Heart left ventricle (tissue), 16 donors: ENCODE measurements at regions not wholly inside any gene's neighbourhood (a gene's known extent, or its start where the extent isn't known, plus 50 kb on each side); places are given as distances from the start of the nearest gene placed in this dataset.
A peak's percentile ranks its signal among the peaks of the same experiment; 100 is the strongest.

ENCODE experiments used
- ATAC-seq, 4 donors: fragments of 200-7000 bp; cut with Tn5 transposase; one replicate each; pipeline ENCODE4 v1.9.1; 2020 to 2022; ENCODE audit warnings: moderate library complexity in 4 of 4, mild to moderate bottlenecking in 3 of 4, moderate number of reproducible peaks in 1 of 4
- DNase-seq, 5 donors: peaks; one replicate each; pipeline ENCODE4 v3.0.0-alpha.2; 2020
- H3K27ac ChIP-seq, 12 donors: fragments of 200-600 bp; sonication (generic) in 4 of 12; one replicate each; pipeline versions ENCODE4 v1.5.0 to v1.8.0; 2016 to 2022; ENCODE audit warnings: mild to moderate bottlenecking in 2 of 12
- H3K27me3 ChIP-seq, 9 donors: fragments of 200-600 bp; sonication (generic) in 2 of 9; one replicate each; pipeline versions ENCODE4 v1.5.1 to v1.8.0; 2016 to 2022; ENCODE audit warnings: mild to moderate bottlenecking in 3 of 9
- H3K36me3 ChIP-seq, 9 donors: fragments of 200-600 bp; sonication (generic) in 2 of 9; one replicate each; pipeline versions ENCODE4 v1.5.0 to v1.8.0; 2018 to 2022; ENCODE audit warnings: mild to moderate bottlenecking in 2 of 9
- H3K4me1 ChIP-seq, 12 donors: fragments of 200-600 bp; sonication (generic) in 4 of 12; one replicate each; pipeline versions ENCODE4 v1.5.0 to v1.8.0; 2016 to 2022; ENCODE audit warnings: mild to moderate bottlenecking in 3 of 12
- H3K4me3 ChIP-seq, 12 donors: fragments of 200-600 bp; sonication (generic) in 4 of 12; one replicate each; pipeline versions ENCODE4 v1.5.0 to v1.8.0; 2017 to 2022; ENCODE audit warnings: mild to moderate bottlenecking in 9 of 12, moderate library complexity in 4 of 12
- H3K9me3 ChIP-seq, 12 donors: fragments of 200-600 bp; sonication (generic) in 4 of 12; one replicate each; pipeline versions ENCODE4 v1.5.0 to v1.8.0; 2016 to 2022; ENCODE audit warnings: mild to moderate bottlenecking in 1 of 12
- POLR2A ChIP-seq, 2 donors: fragments of 450-650 bp; IDR thresholded peaks; one replicate each; pipeline ENCODE4 v1.6.1; 2017; ENCODE audit warnings: antibody characterized with exemption in 2 of 2, mild to moderate bottlenecking in 2 of 2, moderate library complexity in 2 of 2
- WGBS, 4 donors: extraction: QIAGEN DNeasy Blood & Tissue Kit in 2 of 4; methylation state at CpG; one replicate each; pipeline versions ENCODE4 v1.1.5 to v1.1.7; 2013 to 2018; 5-methylcytosine and 5-hydroxymethylcytosine counted together
- intact Hi-C, 10 donors: fragments of 100-400 bp; cut with DNase I; formaldehyde crosslinking; loops; one replicate each; pipeline versions ENCODE4 v1.11.1 to v1.14.2; 2022
- TF ChIP-seq, protein P1 (sequence below), 12 donors: fragments of 200-600 bp; sonication (generic) in 4 of 12; IDR thresholded peaks; one replicate each; pipeline versions ENCODE4 v1.5.0 to v1.8.0; 2018 to 2022; ENCODE audit warnings: antibody characterized with exemption in 12 of 12, mild to moderate bottlenecking in 5 of 12
- donor health status: ischemic (EF 13 %, LVEDD 7.1; RV severe dilation, severe dysfunction).
- donor health status: healthy with polysubstance abuse.
- donor health status: DM: no; HTN: yes; CAD: no.
- donor health status: DM: no; HTN: no; CAD: no.
- donor health status: ischemic (EF 25% LVEDD 6.9; RV normal size, moderate dysfunction).
- donor health status: ischemic (EF 25% LVEDD 5.7; RV mildly dilated, moderate dysfunction).
- donor health status: healthy.
- donor health status: DM: yes; HTN: yes; CAD: no.
- donor health status: ischemic (EF 35%, LVEDD 5.7; RV mildly dilated, moderate dysfunction).
- donor health status: nonischemic (EF 11% LVEDD 7.7; RV severe dilation, severe dysfunction).
- donor health status: DM: yes; HTN: yes; CAD: no.
- donor health status: PGD.
- donor health status: ischemic (EF 29% LVEDD 5.4; RV normal size, mild dysfunction).
- donor health status: nonischemic (EF 23%, LVEDD 6.1; RV moderate dilation, normal function).

DNA sequence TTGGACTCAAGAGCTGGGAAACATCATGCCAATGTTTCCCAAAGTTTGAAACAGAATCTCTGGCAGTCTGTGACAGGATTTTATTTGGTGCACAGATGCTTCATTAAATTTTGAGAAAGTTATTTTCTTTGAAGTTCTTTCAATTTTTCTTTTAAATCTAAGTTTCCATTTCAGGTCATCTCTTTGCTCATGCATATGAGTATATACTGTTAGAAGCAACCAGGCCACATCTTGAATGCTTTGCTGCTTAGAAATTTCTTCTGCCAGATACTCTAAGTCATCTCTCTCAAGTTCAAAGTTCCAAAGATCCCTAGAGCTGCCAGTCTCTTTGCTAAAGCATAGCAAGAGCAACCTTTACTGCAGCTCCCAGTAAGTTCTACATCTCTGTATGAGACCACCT lies 59.1 kb upstream of the CCDC28A start:
- H3K27ac ChIP-seq, result no peak overlapping the region
- intact Hi-C loops, result no loop called here
- no peak overlapping the region for H3K4me3 ChIP-seq
- TF ChIP-seq POLR2A (IDR thresholded peaks at IDR 0.05), result no peak
- TF ChIP-seq, protein P1, sequence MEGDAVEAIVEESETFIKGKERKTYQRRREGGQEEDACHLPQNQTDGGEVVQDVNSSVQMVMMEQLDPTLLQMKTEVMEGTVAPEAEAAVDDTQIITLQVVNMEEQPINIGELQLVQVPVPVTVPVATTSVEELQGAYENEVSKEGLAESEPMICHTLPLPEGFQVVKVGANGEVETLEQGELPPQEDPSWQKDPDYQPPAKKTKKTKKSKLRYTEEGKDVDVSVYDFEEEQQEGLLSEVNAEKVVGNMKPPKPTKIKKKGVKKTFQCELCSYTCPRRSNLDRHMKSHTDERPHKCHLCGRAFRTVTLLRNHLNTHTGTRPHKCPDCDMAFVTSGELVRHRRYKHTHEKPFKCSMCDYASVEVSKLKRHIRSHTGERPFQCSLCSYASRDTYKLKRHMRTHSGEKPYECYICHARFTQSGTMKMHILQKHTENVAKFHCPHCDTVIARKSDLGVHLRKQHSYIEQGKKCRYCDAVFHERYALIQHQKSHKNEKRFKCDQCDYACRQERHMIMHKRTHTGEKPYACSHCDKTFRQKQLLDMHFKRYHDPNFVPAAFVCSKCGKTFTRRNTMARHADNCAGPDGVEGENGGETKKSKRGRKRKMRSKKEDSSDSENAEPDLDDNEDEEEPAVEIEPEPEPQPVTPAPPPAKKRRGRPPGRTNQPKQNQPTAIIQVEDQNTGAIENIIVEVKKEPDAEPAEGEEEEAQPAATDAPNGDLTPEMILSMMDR (IDR thresholded peaks at IDR 0.05), result no peak
- H3K27me3 ChIP-seq, result no peaks in the 10 kb centered on the region
- peaks cover 0 to 5% (median under 1%) of the 10 kb centered on the region in 12 donors for H3K4me1 ChIP-seq
- DNase-seq, result no peak
- no peaks in the 10 kb centered on the region for H3K36me3 ChIP-seq
- H3K9me3 ChIP-seq, result peaks cover 0 to 23% (median 6%) of the 10 kb centered on the region in 12 donors
- ATAC-seq, result no peak

DNA sequence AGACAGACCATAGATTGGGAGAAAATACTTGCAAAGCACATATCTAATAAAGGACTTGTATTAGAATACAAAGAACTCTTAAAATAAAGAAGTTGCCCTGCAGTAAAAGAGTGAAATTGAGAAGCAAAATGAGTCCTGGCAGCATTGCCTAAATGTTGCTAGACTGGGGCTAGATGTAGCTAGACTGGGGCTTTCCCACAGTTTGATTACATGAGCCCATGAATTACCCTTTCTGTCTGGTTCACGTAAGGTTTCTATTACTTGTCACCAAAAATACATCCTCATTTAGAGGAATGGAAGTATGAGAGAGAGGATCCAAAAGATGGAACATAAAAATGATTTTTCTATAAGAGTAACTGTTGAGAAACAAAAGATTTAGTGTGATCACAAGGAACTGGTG lies 57.6 kb upstream of the CCDC28A start:
- no peak for ATAC-seq
- Histone ChIP-seq H3K4me1 (peaks cover 0 to 9% (median 1%) of the 10 kb centered on the region in 12 donors), H3K27me3 (no peaks in the 10 kb centered on the region), H3K36me3 (no peaks in the 10 kb centered on the region), H3K9me3 (peaks cover 0 to 23% (median 6%) of the 10 kb centered on the region in 12 donors), H3K27ac (no peak overlapping the region), H3K4me3 (no peak overlapping the region)
- intact Hi-C loops, result no loop called here
- DNase-seq, result no peak
- TF ChIP-seq, protein P1 (IDR thresholded peaks at IDR 0.05), result no peak
- TF ChIP-seq POLR2A (IDR thresholded peaks at IDR 0.05), result no peak
- 84 to 94% (median 86%) methylated on average over 1 of the region's 1 CpG for WGBS, 4 donors

DNA sequence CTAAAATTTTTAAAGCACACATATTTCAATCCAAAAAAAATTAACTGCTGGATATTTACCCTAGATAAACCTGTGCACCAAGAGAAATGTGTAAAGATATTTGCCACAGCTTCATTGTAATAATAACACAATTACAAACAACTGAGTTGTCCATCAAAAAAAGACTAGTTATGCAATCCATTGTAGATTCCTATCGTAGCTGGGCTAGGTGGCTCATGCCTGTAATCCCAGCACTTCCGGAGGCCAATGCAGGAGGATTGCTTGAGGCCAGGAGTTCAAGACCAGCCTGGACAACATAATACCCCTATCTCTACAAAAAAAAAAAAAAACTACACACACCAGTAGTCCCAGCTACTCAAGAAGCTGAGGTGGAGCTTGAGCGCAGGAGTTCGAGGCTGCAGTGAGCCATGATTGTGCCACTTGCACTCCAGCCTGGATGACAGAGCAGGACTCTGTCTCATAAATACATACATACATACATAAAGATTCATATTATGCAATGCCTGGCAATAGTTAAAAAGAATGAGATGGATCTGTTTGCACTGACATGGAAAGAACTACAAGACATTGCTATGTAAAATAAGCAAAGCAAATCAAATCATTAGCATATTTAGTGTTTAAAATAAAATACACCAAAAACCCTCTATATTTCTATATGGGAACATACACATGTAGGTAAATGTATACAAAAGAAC lies 56.5 kb upstream of the CCDC28A start:
- ATAC-seq (no peak), DNase-seq (no peak)
- no peak overlapping the region for H3K27ac ChIP-seq
- H3K4me3 ChIP-seq, result no peak overlapping the region
- intact Hi-C loops, result no loop called here
- no peaks in the 10 kb centered on the region for H3K27me3 ChIP-seq
- TF ChIP-seq, protein P1 (IDR thresholded peaks at IDR 0.05), result no peak
- no peak for TF ChIP-seq POLR2A (IDR thresholded peaks at IDR 0.05)
- H3K36me3 ChIP-seq, result no peaks in the 10 kb centered on the region
- WGBS, 4 donors, result 90 to 97% (median 94%) methylated on average over 4 of the region's 4 CpGs
- peaks cover 0 to 9% (median 1%) of the 10 kb centered on the region in 12 donors for H3K4me1 ChIP-seq
- H3K9me3 ChIP-seq, result peaks cover 0 to 23% (median 6%) of the 10 kb centered on the region in 12 donors

DNA sequence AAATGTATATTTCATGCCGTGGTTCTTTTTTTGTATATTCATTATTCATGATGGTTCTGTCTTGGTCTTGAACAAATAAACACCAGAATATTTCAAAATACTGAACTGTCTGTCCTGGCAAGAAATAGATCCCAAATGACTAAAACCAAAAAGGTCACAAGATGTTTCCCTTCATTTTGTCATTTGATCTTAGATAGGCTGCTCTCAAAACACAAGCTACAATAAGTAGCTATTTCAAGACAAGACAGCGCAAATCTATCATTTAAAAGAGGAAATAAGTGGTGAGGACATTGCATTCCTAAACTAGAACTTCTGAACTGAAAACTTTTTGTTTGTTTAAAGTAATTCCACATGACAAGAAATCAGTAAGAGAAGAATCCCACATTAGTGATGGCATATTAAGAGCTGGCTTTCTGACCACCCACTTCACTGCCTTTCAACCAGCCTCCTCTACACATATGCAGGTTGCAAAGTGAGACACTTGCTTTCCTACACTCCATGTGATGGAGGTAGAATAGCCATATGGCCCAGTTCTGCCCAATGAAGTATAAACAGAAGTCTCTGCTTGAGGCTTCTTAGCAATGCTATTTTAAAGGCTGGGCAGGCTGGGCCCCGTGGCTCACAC lies 54.4 kb upstream of the CCDC28A start:
- H3K27ac ChIP-seq, result peak overlapping the region in 10 of 12 donors; percentile 1 to 56 (median 40)
- no peaks in the 10 kb centered on the region for H3K27me3 ChIP-seq
- intact Hi-C loops, result no loop called here
- H3K4me1 ChIP-seq, result peaks cover 0 to 25% (median 15%) of the 10 kb centered on the region in 12 donors
- H3K4me3 ChIP-seq, result no peak overlapping the region
- ATAC-seq, result peak; percentile 41 to 65 (median 52)
- no peak for DNase-seq
- TF ChIP-seq, protein P1 (IDR thresholded peaks at IDR 0.05), result no peak
- no peak for TF ChIP-seq POLR2A (IDR thresholded peaks at IDR 0.05)
- H3K36me3 ChIP-seq, result no peaks in the 10 kb centered on the region
- peaks cover 0 to 15% (median 5%) of the 10 kb centered on the region in 12 donors for H3K9me3 ChIP-seq
- 51 to 69% (median 60%) methylated on average over 3 of the region's 3 CpGs for WGBS, 4 donors
